ENCODE measurements at regions not wholly inside any gene's neighbourhood (a gene's known extent, or its start where the extent isn't known, plus 50 kb on each side); places are given as distances from the start of the nearest gene placed in this dataset.

GRCh38 chrX:40414335-40414734, 166.4 kb upstream of the ATP6AP2 start:
- intact Hi-C loops (cut with micrococcal nuclease; ENCODE audit: unreplicated experiment), result no loop called here
- Mint-ChIP-seq H3K27ac (ENCODE audit: unreplicated experiment) (no peak overlapping the region), H3K36me3 (ENCODE audit: insufficient read depth, unreplicated experiment) (no peaks in the 10 kb centered on the region), H3K4me3 (ENCODE audit: low read depth, unreplicated experiment) (no peak overlapping the region), H3K27me3 (ENCODE audit: unreplicated experiment) (peaks cover 35% of the 10 kb centered on the region), H3K9me3 (ENCODE audit: low read depth, unreplicated experiment) (no peaks in the 10 kb centered on the region), H3K4me1 (ENCODE audit: low read depth, unreplicated experiment) (no peaks in the 10 kb centered on the region)
- CTCF ChIA-PET, result no interaction called here
- no TSS peak for BruUV-seq (replicated peaks)
- DNase-seq, result no peak
- TF ChIP-seq CTCF (IDR thresholded peaks at IDR 0.05; ENCODE audit: unreplicated experiment), result no peak

DNA sequence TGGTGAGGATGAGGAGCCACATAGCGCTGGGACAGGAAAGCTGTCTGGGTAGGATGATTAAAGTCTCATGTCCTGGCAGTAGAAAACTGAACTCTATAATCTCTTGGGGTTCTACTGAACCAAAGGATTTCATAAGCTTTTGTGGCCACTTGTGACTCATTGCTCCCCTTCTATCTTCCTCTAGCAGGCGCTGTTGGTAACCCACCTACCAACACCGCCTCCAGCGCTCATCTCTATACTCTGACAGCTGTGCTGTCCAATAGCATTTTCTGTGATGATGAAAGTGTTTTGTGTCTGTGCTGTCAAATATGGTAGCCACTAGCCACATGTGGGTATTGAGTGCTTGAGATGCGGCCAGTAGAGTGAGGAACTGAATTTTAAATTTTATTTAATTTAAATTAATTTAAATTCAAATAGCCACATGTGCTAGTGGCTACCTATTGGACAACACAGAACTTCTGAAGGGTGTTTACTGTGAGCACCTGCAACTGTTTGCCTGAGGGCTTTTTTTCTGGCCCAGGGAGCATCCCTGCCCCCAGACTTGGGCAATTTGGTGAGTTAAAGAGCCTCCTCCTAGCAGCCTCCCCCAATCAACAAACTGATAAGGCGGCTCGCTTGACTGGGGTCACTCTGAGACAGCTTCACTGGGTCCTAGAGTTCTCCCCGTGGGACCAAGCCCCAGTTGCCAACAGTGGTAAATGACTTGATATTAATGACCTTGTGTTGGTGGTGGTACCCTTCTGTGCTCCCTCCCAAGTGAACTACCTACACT, 169.2 kb upstream of the ATP6AP2 start:
- TF ChIP-seq CTCF (IDR thresholded peaks at IDR 0.05; ENCODE audit: unreplicated experiment), result no peak
- Mint-ChIP-seq H3K4me3 (ENCODE audit: low read depth, unreplicated experiment) (no peak overlapping the region), H3K27me3 (ENCODE audit: unreplicated experiment) (peaks cover 47% of the 10 kb centered on the region), H3K9me3 (ENCODE audit: low read depth, unreplicated experiment) (peaks cover 2% of the 10 kb centered on the region), H3K27ac (ENCODE audit: unreplicated experiment) (no peak overlapping the region), H3K4me1 (ENCODE audit: low read depth, unreplicated experiment) (no peaks in the 10 kb centered on the region), H3K36me3 (ENCODE audit: insufficient read depth, unreplicated experiment) (no peaks in the 10 kb centered on the region)
- intact Hi-C loops (cut with micrococcal nuclease; ENCODE audit: unreplicated experiment), result no loop called here
- CTCF ChIA-PET, result no interaction called here
- no TSS peak for BruUV-seq (replicated peaks)
- DNase-seq, result no peak

GRCh38 chrX:40410859-40411258, 169.9 kb upstream of the ATP6AP2 start:
- BruUV-seq (replicated peaks), result no TSS peak
- intact Hi-C loops (cut with micrococcal nuclease; ENCODE audit: unreplicated experiment), result no loop called here
- H3K4me1 Mint-ChIP-seq (ENCODE audit: low read depth, unreplicated experiment), result no peaks in the 10 kb centered on the region

GRCh38 chrX:40406330-40406859, 174.4 kb upstream of the ATP6AP2 start:
- Mint-ChIP-seq H3K4me3 (ENCODE audit: low read depth, unreplicated experiment) (no peak overlapping the region), H3K27me3 (ENCODE audit: unreplicated experiment) (peaks cover 20% of the 10 kb centered on the region), H3K4me1 (ENCODE audit: low read depth, unreplicated experiment) (no peaks in the 10 kb centered on the region), H3K9me3 (ENCODE audit: low read depth, unreplicated experiment) (peaks cover 2% of the 10 kb centered on the region), H3K27ac (ENCODE audit: unreplicated experiment) (no peak overlapping the region), H3K36me3 (ENCODE audit: insufficient read depth, unreplicated experiment) (no peaks in the 10 kb centered on the region)
- no peak for DNase-seq
- intact Hi-C loops (cut with micrococcal nuclease; ENCODE audit: unreplicated experiment), result no loop called here
- CTCF ChIA-PET, result no interaction called here
- no peak for TF ChIP-seq CTCF (IDR thresholded peaks at IDR 0.05; ENCODE audit: unreplicated experiment)
- no TSS peak for BruUV-seq (replicated peaks)

More at GRCh38 chrX:40410859-40411258, 169.9 kb upstream of the ATP6AP2 start:
- CTCF ChIA-PET, result no interaction called here
- peaks cover 2% of the 10 kb centered on the region for H3K9me3 Mint-ChIP-seq (ENCODE audit: low read depth, unreplicated experiment)
- TF ChIP-seq CTCF (IDR thresholded peaks at IDR 0.05; ENCODE audit: unreplicated experiment), result no peak
- no peaks in the 10 kb centered on the region for H3K36me3 Mint-ChIP-seq (ENCODE audit: insufficient read depth, unreplicated experiment)
- H3K4me3 Mint-ChIP-seq (ENCODE audit: low read depth, unreplicated experiment), result no peak overlapping the region
- H3K27me3 Mint-ChIP-seq (ENCODE audit: unreplicated experiment), result peaks cover 47% of the 10 kb centered on the region
- no peak overlapping the region for H3K27ac Mint-ChIP-seq (ENCODE audit: unreplicated experiment)
- DNase-seq, result no peak
